Stimulated activated CD8-positive, alpha-beta memory T cell treated with anti-CD3 and anti-CD28 coated beads, Interleukin-15, amount 100 ng/mL, for 48 hours (primary cell): ENCODE measurements at regions not wholly inside any gene's neighbourhood (a gene's known extent, or its start where the extent isn't known, plus 50 kb on each side); places are given as distances from the start of the nearest gene placed in this dataset.
"Not testable (repeated sequence)": the region's sequence is repeated elsewhere in the genome, so short reads cannot be mapped to it uniquely, and the experiment has no call there.

Source experiments
- DNase-seq, 2 donors: peaks; one replicate each; pipeline ENCODE4 v3.0.0-alpha.2; 2020; ENCODE audit warnings: low read depth in 2 of 2

DNA sequence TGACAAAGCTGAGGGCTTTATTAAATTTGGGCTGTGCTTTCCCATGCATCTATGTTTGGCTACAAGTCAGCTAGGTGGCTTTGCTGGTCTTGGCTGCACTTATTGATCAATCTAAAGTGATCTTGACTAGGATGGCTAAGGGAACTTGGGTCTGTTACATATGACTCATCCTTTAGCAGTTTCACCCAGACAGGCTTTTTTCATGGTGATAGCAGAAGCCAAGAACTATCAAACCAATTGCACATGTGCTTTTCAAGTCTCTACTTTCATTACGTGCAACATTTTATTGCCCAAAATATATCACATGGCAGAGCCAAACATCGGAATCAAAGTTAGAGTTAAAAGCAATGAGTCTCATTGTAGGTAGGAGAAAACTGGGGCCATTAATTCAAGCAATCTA, 626.3 kb downstream of the TENT5A start:
- no peak for DNase-seq

DNA sequence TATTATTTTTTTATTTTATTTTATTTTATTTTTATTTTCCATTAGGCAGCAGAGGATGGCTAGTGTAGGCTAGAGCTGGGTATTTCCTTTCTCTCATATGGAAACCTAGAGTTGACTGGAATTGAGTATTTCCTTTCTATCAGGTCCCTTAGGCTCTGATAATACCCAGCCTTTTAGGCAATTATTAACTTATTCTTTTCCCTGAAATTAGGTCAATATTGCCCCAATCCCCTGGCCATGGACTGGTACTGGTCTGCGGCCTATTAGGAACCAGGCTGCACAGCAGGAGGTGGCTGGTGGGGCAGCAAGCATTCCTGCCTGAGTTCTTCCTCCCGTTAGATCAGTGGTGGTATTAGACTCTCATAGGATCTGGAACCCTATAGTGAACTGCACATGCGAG, 632.2 kb downstream of the TENT5A start:
- no peak for DNase-seq

DNA sequence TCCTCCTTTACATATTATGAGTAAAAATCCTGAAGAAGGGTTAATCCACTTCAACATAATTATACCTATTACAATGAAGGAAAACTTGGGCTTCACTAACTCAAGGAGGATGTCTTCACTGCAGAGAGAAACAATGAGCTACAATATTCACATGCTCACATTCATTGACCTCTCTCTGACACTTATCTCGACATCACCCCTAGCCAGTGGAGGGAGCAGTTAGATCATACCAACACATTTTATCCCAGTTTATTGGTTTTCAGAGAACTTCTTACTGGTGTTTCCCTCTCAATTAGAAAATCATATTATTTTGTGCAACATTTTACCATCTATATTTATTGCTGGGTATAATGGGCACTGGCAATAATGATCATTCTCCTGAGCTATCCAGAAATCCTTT, 646.5 kb downstream of the TENT5A start:
- no peak for DNase-seq

DNA sequence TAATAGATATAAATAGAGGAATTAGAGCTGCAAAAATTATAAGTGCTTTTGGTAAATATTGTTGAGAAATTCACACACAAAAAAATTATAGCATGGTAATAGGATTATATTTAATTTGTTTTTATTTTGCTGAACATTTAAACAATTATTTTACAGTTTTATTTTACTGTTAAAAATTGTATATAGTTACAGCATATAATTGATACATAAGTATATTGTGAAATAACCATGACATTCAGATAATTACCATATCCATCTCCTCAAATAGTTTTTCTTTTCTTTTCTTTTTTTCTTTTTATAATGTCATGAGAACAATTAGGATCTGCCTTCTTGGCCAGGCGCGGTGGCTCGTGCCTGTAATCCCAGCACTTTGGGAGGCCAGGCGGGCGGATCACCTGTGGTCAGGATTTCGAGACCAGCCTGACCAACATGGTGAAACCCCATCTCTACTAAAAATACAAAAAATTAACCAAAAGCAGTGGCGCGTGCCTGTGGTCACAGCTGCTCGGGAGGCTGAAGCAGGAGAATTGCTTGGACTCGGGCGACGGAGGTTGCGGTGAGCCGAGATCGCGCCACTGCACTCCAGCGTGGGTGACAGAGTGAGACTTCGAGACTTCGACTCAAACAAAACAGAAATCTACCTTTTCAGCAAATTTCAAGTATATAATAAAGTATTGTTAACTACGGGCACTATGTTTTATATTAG, 654.2 kb downstream of the TENT5A start:
- DNase-seq: no peak

DNA sequence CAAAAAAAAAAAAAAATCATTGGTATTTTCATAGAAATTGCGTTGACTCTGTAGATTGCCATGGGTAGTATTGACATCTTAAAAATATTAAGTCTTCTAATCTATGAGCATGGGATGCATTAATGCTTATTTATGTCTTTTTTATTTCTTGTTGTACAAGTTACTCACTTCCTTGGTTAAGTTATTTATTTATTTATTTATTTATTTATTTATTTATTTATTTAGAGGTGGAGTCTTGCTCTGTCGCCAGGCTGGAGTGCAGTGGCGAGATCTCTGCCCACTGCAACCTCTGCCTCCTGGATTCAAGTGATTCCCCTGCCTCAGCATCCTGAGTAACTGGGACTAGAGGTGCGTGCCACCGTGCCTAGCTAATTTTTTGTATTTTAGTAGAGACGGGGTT, 656.0 kb downstream of the TENT5A start:
- DNase-seq: not testable (repeated sequence)

DNA sequence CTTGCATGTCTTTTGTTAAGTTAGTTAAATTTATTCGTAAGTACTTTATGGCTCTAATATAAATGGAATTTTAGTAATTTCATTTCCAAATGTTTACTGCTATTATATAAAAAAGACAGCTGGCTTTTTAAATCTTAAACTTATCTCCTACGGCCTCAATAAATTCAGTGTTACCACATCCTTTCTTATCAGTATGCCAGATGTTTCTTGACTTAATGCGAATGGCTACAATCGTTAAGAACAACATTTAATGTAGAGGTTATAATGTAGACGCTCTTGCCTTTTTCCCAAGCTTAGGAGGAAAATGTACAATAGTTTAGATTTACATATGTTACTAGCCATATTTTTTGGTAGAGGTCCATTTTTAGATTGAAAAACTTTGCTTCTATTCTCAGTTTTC, 659.4 kb downstream of the TENT5A start:
- no peak for DNase-seq

DNA sequence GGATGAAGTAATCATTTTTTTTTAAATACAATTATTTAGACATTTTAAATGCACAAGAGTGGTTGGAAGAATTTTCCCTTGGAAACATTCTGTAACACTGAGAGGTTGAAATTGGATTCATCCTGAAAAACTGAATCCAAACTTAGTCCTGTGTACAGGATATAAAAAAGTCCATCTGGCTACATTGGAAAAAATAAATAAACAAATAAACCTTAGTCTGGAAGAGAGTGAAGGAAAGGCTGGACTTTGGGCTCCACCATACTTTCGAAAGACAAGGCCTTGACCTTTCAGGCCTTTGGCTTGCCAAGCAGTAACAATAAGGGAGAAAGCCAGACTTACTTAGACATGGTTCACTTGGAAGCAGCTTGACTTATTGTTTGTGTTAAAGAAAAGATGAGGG, 664.3 kb downstream of the TENT5A start:
- no peak for DNase-seq

DNA sequence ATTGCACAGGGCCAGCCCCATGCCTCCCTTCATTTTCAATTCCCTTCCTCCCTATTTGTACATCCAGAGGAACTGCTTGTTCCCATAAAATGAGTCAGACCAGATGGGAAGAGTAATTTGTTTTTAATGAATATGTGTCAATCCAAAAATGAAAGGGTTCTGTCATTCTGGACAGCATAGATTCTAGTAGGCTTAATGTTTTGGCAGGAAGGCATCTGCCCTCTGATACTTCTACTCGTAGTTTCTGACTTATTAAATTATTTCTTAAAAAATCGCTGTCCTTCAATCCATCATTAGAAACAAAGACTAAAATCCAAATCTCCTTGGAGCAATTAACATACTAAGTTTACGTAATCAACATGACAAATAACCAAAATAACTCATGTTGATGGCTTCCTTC, 665.5 kb downstream of the TENT5A start:
- DNase-seq: no peak

DNA sequence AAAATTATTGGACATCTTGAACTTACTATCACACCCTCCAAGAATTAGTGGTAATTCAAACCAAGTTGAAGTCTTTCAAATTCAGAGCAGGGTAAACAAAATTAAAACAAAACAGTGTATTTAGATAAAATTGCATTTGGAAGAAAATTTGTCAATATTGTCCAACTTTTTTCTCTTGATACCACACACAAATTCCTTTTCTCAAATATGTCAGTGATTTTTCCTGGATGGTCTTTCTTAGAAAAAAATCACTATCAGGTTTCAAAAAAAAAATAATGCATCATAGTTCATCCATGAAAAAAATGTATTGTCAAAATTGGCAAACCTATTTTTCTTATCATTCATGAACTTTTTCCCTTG, 667.1 kb downstream of the TENT5A start:
- no peak for DNase-seq

DNA sequence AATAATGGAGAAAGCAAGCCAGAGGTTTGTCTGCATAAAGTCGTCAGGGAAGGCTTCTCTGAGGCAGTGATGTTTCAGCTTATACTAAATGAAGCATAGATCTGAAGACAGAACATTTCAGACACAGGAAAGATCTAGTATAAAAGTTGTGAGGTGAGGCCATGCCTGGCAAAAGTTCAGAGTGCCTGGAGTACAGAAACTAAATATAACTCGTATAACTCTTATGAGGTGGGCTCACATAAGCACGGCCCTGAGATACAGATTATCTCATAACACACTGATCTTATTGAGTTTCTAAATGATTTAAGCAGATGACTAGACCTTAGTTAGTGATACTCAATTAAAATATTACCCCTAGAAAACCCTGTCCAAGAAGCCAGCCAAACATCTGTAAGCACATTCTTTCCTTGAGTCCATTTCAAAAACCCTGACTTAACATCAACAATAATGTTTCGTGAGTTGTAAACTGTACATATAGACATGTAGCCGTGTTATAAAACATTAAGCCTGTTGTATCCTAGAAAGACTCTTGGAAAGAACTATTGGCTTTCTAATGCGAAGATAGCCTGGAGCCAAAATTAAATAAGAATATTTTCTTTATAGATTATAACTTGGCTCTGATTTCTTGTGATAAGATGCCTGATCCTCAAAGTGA, 667.6 kb downstream of the TENT5A start:
- no peak for DNase-seq

DNA sequence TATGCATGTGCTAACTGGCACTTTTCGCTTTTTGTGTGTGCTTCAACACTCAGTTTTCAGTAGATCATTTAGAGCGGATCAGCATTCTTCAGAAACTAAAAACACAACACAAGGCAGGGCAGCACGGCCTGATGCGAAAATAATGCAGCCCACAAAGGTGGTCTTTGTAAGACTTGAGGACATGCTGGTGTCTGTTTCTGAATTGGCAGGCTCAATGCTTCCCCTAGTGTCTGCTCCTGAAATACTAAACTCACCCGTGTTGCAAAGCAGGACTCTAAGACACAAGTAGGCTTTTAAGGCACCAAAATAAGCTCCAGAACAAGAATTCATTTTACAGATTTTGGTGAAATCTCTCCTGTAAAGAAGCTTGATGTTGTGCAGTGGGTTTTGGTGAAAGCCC, 676.5 kb downstream of the TENT5A start:
- DNase-seq: no peak

DNA sequence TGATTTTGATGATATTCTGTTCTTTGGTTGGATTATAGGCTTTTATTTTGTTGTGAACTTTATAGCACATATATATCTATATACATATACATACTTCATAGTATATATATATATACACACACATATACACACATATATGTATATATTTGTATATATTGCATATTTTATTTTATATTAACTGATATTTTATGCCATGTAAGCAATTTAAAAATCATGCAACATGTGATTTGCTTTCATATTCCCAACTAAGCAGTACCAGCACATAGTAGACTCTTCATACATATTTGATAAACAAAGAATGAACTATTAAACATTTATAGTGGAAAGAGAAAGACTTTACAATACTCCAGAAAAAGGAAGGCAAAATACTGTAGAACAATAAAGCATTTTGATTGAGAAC, 679.2 kb downstream of the TENT5A start:
- no peak for DNase-seq

DNA sequence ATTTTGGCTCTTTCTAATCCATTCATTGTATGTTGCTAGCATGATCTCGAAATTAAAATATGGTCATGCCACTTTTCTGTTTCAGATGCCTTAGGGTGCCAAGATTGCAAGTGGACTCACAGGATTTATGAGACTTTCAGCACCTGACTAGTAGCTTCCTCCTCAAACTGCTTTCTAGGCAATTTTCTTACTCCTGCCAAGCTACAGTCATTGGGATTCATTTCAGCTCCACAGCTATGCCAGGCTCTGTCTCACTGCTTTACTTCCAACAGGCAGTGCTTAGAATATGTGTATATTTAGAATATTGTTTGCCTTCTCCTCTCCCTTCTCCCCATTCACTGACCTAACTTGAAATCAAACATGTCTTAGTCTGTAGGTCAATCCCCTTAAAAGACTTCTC, 681.4 kb downstream of the TENT5A start:
- DNase-seq: no peak

DNA sequence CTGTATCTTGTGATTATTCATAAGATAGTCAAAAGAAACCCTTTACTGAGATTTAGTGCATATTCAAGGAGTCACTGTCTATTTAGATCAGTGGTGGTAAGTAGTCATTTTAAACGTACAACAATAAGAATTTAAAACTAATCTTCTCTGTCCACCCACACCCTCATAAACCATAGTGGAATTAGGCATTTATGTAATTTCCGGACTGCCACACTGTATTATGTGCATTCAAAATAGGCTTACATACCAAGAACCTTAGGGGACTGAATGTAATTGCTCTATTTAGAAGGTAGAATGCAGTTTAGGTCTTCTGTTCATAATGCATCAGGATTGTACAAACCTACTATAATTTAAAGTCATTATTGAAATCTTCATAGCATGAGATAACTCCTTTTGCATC, 685.4 kb downstream of the TENT5A start:
- DNase-seq: no peak

DNA sequence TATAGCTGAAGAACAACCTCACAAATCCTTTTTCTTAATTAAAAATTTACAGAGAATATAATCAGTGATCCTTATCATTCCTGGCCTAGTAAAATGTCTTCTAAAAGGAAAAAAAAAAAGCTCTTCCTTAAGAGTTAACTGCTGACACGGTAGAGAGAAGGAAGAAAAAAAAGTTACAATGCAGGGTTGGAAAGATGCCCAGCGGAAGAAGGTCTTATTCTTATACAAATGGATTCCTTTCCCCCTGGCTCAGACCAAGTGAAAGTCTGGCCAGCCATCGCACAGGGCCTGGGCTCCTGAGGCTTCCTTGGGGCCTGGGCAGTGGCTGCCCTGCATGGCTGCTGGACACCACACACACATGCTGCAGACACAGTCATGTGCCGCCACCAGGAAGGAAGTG, 688.6 kb downstream of the TENT5A start:
- no peak for DNase-seq

DNA sequence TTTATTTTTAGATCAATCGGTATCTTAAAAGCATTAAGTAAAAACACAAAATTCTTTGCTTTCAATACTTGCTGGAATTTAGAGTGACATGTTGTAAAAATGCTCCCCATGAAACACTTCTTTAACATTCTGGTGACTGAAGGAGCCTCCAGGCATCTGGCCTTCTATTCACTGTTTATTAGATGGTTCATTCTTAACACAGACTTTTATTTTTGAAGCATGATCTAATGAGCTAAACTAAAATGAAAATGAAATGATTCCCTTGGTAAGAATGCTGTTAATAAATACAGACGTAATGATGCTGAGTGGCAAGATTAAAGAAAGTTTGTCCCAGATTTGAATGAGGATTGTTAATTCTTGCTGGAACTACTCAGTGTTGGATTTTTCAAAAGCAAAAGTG, 698.4 kb downstream of the TENT5A start:
- DNase-seq: no peak

DNA sequence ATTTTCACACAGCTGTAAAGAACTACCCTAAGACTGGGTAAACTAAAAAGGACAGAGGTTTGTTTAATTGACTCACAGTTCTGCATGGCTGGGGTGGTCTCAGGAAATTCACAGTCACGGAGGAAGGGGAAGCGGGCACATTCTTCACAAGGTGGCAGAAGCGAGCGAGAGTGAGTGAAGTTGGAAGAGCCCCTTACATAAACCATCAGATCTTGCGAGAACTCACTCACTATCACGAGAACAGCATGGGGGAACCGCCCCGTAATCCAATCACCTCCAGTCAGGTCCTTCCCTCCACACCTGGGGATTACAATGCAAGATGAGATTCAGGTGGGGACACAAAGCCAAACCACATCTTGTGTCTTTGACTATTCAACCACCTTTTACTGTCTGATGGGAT, 700.5 kb downstream of the TENT5A start:
- DNase-seq: no peak

DNA sequence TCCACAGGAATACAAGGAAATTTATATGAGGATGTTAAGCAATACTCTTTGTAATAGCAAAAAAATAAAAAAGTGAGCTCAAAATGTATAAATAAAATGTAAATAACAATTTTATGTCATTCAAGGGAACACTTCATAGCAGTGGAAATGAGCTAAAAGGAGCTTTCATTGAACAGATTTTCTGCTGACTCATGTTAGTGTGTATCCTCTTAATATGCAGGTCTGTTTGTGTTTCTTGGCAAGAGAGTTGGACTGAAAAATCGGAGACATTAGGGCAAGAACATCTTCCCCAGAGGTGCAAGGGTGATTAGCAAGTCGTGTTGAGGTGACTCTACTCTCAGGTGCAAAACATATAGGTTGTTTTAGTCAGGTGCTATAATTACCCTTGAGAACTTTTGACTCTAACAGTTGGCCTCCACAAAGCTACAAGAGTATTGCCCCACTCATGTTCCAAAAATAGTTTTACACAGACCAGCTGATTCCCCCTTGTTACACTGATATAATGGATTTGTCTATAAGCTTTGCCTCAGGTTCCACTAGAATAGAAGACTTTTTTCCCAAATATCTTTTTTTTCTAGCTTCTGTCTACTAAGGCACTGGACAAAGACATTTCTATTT, 702.9 kb downstream of the TENT5A start:
- DNase-seq: no peak

DNA sequence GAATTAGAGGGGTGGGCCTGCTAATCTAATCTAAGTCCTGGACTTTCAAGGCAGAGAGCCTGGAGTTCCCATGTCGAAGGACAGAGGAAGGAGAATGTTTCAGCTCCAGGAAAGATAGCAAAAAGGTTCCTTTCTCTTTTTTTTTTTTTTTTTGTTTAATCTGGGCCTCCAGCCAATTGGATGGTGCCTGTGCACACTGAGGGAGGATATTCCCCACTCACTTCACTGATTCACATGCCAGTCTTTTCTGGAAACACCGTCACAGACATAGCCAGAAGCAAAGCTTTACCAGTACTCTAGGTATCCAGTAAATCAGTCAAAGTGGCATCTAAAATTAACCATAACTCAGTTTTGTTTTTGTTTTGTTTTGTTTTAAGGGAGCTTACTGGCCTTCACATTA, 721.1 kb downstream of the TENT5A start:
- DNase-seq: no peak

DNA sequence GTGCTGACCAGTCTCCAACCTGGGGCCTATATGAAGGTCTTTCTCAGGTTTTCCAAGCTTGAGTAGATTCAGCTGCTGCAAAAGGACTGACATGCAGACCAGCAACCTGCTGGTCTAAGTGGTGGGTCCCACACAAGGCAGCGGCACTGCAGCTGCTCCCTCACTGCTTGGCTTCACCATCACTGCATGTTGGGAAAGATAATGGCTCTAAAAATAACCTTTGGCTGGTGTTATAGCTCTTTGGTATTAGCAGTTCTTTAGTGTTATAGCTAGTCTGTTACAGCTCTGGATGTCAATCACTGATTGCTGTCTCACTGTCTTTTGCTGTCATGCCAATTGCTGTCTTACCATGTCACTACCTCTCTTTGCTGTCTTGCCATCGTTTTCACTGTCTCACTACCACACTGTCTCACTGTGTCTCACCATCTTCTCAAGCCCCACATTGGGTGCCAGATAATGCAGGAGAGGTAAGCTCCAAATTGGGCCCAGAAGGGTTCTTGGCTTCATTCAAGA, 726.4 kb downstream of the TENT5A start:
- DNase-seq: no peak

DNA sequence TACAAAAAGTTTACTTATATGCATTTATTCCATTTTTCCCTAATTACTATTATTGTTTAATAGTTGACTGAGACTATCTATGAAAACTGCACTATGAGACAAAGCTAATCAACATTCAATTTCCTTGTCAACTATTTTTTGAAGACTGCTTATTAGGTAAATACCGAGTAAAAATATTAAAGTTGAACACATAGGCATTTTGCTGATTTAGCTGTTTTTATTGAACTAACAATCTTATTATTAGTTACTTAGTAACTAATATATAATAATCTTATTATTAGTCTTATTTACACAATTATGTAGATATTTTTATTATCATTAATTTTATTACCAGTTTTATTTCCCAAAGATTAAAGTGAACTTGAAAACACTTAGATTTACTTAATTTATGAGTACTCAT, 728.8 kb downstream of the TENT5A start:
- no peak for DNase-seq

DNA sequence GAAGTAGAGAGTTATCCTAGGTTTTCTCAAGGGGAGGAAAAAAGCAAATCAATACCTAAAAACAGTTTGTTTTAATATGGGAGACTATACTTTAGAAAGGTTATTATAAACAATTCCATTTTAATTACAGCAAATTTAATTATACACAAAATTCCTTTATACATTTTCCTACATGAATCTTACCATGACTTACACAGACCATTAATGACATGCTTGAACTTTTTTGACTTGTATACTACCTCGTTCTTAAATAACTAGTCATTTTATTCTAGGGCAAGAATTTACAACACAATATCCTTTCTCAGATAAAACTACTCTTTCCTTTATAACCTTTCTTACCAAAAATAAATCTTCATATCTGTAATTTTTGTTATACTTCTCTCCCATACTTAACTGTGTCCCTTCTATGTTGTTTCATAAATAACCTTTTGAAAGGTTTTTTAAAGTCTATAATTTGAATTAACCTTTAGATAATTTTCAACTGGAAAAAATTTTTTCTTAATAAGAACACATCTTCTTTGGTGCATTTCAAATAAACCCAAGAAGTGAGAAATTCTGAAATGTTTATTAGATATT, 729.4 kb downstream of the TENT5A start:
- no peak for DNase-seq

DNA sequence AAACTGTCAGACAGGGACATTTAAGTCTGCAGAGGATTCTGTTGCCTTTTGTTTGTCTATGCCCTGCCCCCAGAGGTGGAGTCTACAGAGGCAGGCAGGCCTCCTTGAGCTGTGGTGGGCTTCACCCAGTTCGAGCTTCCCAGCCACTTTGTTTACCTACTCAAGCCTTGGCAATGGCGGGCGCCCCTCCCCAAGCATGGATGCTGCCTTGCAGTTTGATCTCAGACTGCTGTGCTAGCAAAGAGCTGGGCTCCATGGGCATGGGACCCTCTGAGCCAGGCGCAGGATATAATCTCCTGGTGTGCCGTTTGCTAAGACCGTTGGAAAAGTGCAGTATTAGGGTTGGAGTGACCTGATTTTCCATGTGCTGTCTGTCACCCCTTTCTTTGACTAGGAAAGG, 734.9 kb downstream of the TENT5A start:
- not testable (repeated sequence) for DNase-seq
